Fibroblast of lung (primary cell): ENCODE measurements at regions not wholly inside any gene's neighbourhood (a gene's known extent, or its start where the extent isn't known, plus 50 kb on each side); places are given as distances from the start of the nearest gene placed in this dataset.
"Not testable (repeated sequence)": the region's sequence is repeated elsewhere in the genome, so short reads cannot be mapped to it uniquely, and the experiment has no call there.

ENCODE experiments used
- DNase-seq, 2 donors: peaks; one replicate each; pipeline versions ENCODE4 v3.0.0 to v3.0.0-alpha.2; 2010; ENCODE audit warnings: low read depth in 2 of 2
- H2AFZ ChIP-seq: 2 replicates; pipeline ENCODE4 v1.5.1; 2012; ENCODE audit warnings: low read length, control low read depth, inconsistent platforms
- H3K27ac ChIP-seq: 2 replicates; pipeline ENCODE4 v1.5.1; 2011; ENCODE audit warnings: low read length, control low read depth; ENCODE audit not compliant: insufficient read depth
- H3K27me3 ChIP-seq: 2 replicates; pipeline ENCODE4 v1.5.1; 2011; ENCODE audit warnings: mild to moderate bottlenecking, low read length; ENCODE audit not compliant: control insufficient read depth, insufficient read depth
- H3K36me3 ChIP-seq: 2 replicates; pipeline ENCODE4 v1.5.1; 2011; ENCODE audit warnings: low read length; ENCODE audit not compliant: control insufficient read depth, insufficient read depth
- H3K4me1 ChIP-seq: 2 replicates; pipeline ENCODE4 v1.5.1; 2011; ENCODE audit warnings: low read length; ENCODE audit not compliant: control insufficient read depth, insufficient read depth; ENCODE audit errors: extremely low read depth
- H3K4me2 ChIP-seq: 2 replicates; pipeline ENCODE4 v1.5.1; 2011; ENCODE audit warnings: low read length, control low read depth; ENCODE audit not compliant: insufficient read depth; ENCODE audit errors: extremely low read depth
- H3K4me3 ChIP-seq, 4 experiments: fragments of 200-600 bp in 1 of 4; sonication (generic) in 1 of 4; replicated peaks in 1 of 4; 2 replicates each; pipeline ENCODE4 v1.5.1; 2011 to 2016; ENCODE audit warnings: low read length in 4 of 4, low read depth in 3 of 4, mild to moderate bottlenecking in 3 of 4, control low read depth in 2 of 4, inconsistent platforms in 1 of 4, mixed read lengths in 1 of 4; ENCODE audit not compliant: insufficient read depth in 1 of 4; ENCODE audit errors: control extremely low read depth in 1 of 4
- H3K79me2 ChIP-seq: 2 replicates; pipeline ENCODE4 v1.5.1; 2012; ENCODE audit warnings: mild to moderate bottlenecking, low read length, inconsistent platforms; ENCODE audit not compliant: control insufficient read depth, insufficient read depth
- H3K9ac ChIP-seq: 2 replicates; pipeline ENCODE4 v1.5.1; 2011; ENCODE audit warnings: mild to moderate bottlenecking, low read length, control low read depth; ENCODE audit not compliant: insufficient read depth
- H3K9me3 ChIP-seq: 2 replicates; pipeline ENCODE4 v1.5.1; 2012; ENCODE audit warnings: low read depth, low read length; ENCODE audit not compliant: control insufficient read depth, insufficient read depth
- H4K20me1 ChIP-seq: 2 replicates; pipeline ENCODE4 v1.5.1; 2011; ENCODE audit warnings: low read length; ENCODE audit not compliant: control insufficient read depth, insufficient read depth; ENCODE audit errors: extremely low read depth
- EZH2 ChIP-seq: IDR thresholded peaks from 2 replicates; pipeline ENCODE4 v1.5.1; 2012; ENCODE audit warnings: low read length, control low read depth, mild to moderate bottlenecking; ENCODE audit errors: missing control alignments
- TF ChIP-seq, protein P1 (sequence below), 2 donors: IDR thresholded peaks in 1 of 2; conservative IDR thresholded peaks in 1 of 2; 1 replicate in 1 of 2; 2 replicates in 1 of 2; pipeline ENCODE4 v1.5.1; 2011 to 2012; ENCODE audit warnings: low read length in 2 of 2, control low read depth in 1 of 2, inconsistent platforms in 1 of 2, low read depth in 1 of 2, mild to moderate bottlenecking in 1 of 2

- Histone ChIP-seq H2AFZ (no peak overlapping the region), H3K4me3 (no peak overlapping the region), H3K27me3 (no peaks in the 10 kb centered on the region), H3K4me1 (no peaks in the 10 kb centered on the region), H3K79me2 (no peaks in the 10 kb centered on the region), H4K20me1 (no peaks in the 10 kb centered on the region), H3K9ac (no peak overlapping the region), H3K9me3 (no peaks in the 10 kb centered on the region), H3K4me2 (no peak overlapping the region), H3K36me3 (no peaks in the 10 kb centered on the region), H3K27ac (no peak overlapping the region)
- TF ChIP-seq, protein P1, sequence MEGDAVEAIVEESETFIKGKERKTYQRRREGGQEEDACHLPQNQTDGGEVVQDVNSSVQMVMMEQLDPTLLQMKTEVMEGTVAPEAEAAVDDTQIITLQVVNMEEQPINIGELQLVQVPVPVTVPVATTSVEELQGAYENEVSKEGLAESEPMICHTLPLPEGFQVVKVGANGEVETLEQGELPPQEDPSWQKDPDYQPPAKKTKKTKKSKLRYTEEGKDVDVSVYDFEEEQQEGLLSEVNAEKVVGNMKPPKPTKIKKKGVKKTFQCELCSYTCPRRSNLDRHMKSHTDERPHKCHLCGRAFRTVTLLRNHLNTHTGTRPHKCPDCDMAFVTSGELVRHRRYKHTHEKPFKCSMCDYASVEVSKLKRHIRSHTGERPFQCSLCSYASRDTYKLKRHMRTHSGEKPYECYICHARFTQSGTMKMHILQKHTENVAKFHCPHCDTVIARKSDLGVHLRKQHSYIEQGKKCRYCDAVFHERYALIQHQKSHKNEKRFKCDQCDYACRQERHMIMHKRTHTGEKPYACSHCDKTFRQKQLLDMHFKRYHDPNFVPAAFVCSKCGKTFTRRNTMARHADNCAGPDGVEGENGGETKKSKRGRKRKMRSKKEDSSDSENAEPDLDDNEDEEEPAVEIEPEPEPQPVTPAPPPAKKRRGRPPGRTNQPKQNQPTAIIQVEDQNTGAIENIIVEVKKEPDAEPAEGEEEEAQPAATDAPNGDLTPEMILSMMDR (conservative IDR thresholded peaks at IDR 0.05 in 1 of 2, IDR thresholded peaks at IDR 0.05 in 1 of 2; ENCODE audit: low read depth in 1 of 2, low read length in 2 of 2), result no peak
- no peak for TF ChIP-seq EZH2
- no peak for DNase-seq
These were observed 98.6 kb upstream of the FANCL start for GRCh38 chr2:58339548-58340243.

DNA sequence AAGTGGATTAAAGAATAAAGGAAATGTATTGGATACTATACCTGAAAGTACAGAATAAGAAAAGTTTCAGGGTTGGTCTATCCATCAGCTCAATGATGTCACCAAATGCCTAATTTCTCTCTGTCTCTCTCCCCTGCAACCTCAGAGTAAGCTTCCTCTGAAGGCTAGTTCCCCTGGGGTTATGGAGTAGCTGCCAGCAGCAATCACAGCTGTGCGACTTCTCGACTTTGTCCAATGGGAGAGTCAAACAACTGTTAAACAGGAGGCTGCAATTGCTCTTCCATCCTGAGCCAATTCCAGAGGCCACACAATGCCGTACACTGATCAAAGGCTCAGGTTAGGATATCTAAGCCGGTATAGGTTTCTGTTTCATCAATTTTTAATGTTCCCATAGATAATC, 95.3 kb upstream of the FANCL start:
- Histone ChIP-seq H3K9ac (no peak overlapping the region), H3K4me1 (no peaks in the 10 kb centered on the region), H4K20me1 (no peaks in the 10 kb centered on the region), H3K4me3 (no peak overlapping the region), H2AFZ (no peak overlapping the region), H3K9me3 (no peaks in the 10 kb centered on the region), H3K79me2 (no peaks in the 10 kb centered on the region), H3K4me2 (no peak overlapping the region), H3K27me3 (no peaks in the 10 kb centered on the region), H3K27ac (no peak overlapping the region), H3K36me3 (no peaks in the 10 kb centered on the region)
- DNase-seq, result no peak
- no peak for TF ChIP-seq EZH2

GRCh38 chr2:58334414-58334813, 93.3 kb upstream of the FANCL start:
- Histone ChIP-seq H3K4me1 (no peaks in the 10 kb centered on the region), H2AFZ (no peak overlapping the region), H3K27me3 (no peaks in the 10 kb centered on the region), H3K36me3 (no peaks in the 10 kb centered on the region), H3K79me2 (no peaks in the 10 kb centered on the region), H3K4me2 (no peak overlapping the region), H3K9me3 (no peaks in the 10 kb centered on the region), H3K4me3 (no peak overlapping the region), H4K20me1 (no peaks in the 10 kb centered on the region), H3K27ac (no peak overlapping the region), H3K9ac (no peak overlapping the region)
- TF ChIP-seq, protein P1 (conservative IDR thresholded peaks at IDR 0.05 in 1 of 2, IDR thresholded peaks at IDR 0.05 in 1 of 2; ENCODE audit: low read depth in 1 of 2, low read length in 2 of 2), result no peak
- TF ChIP-seq EZH2, result no peak
- DNase-seq, result no peak

DNA sequence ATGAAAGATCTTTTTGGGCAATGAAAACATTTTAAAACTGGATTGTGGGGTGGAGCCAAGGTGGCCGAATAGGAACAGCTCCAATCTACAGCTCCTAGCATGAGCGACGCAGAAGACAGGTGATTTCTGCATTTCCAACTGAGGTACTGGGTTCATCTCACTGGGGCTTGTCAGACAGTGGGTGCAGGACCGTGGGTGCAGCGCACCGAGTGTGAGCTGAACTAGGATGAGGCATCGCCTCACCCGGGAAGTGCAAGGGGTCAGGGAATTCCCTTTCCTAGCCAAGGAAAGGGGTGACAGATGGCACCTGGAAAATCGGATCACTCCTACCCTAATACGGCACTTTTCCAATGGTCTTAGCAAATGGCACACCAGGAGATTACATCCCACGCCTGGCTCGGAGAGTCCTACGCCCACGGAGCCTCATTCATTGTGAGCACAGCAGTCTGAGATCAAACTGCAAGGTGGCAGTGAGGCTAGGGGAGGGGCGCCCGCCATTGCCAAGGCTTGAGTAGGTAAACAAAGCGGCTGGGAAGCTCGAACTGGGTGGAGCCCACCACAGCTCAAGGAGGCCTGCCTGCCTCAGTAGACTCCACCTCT, 84.3 kb upstream of the FANCL start:
- not testable (repeated sequence) for H3K4me2 ChIP-seq, H3K79me2 ChIP-seq, H4K20me1 ChIP-seq, H3K4me3 ChIP-seq, DNase-seq, H3K27ac ChIP-seq, H3K27me3 ChIP-seq, H3K9me3 ChIP-seq, H3K36me3 ChIP-seq, H3K4me1 ChIP-seq, H2AFZ ChIP-seq, H3K9ac ChIP-seq
